H1 (cell line): ENCODE measurements at regions not wholly inside any gene's neighbourhood (a gene's known extent, or its start where the extent isn't known, plus 50 kb on each side); places are given as distances from the start of the nearest gene placed in this dataset.

Experiments used
- CTCF ChIA-PET: fragments of 300-600 bp; sonication (Branson Sonifier 250); formaldehyde crosslinking; loops from one replicate; lab custom pipeline; 2021; ENCODE audit not compliant: partially characterized antibody; lab: Charles Lee
- POLR2A ChIA-PET: fragments of 300-600 bp; sonication (Branson Sonifier 250); formaldehyde crosslinking; loops from one replicate; lab custom pipeline; 2021; ENCODE audit warnings: inconsistent platforms; ENCODE audit not compliant: partially characterized antibody; lab: Charles Lee
- DNase-seq, 2 experiments: peaks; one replicate each; pipeline versions ENCODE4 v3.0.0 to v3.0.0-alpha.2; 2010 to 2022; ENCODE audit warnings: low spot score in 2 of 2, low read depth in 1 of 2, mixed read lengths in 1 of 2
- FAIRE-seq: peaks from 2 replicates; lab custom pipeline; 2011; peaks lifted over from hg19 to GRCh38; lab: Jason Lieb, UNC
- H2AFZ ChIP-seq: 2 replicates; pipeline ENCODE4 v1.8.1; 2012; ENCODE audit warnings: low read length, inconsistent platforms
- H2AK5ac ChIP-seq: 2 replicates; pipeline ENCODE4 v1.6.1; 2013; ENCODE audit warnings: low read depth, low read length
- H2BK120ac ChIP-seq: replicated peaks from 2 replicates; pipeline ENCODE3; 2013; ENCODE audit warnings: low read depth, low read length, inconsistent platforms
- H2BK12ac ChIP-seq: 2 replicates; pipeline ENCODE4 v1.6.1; 2013; ENCODE audit warnings: low read depth, low read length
- H2BK15ac ChIP-seq: 2 replicates; pipeline ENCODE4 v1.6.1; 2013; ENCODE audit warnings: low read length
- H2BK20ac ChIP-seq: 2 replicates; pipeline ENCODE4 v1.6.1; 2013; ENCODE audit warnings: low read length
- H2BK5ac ChIP-seq: 2 replicates; pipeline ENCODE4 v1.6.1; 2013; ENCODE audit warnings: low read depth, low read length
- H3K14ac ChIP-seq: 2 replicates; pipeline ENCODE4 v1.6.1; 2013; ENCODE audit warnings: inconsistent platforms; ENCODE audit not compliant: insufficient read length
- H3K18ac ChIP-seq: 2 replicates; pipeline ENCODE4 v1.6.1; 2013; ENCODE audit warnings: low read length; ENCODE audit errors: extremely low read depth
- H3K23ac ChIP-seq: 2 replicates; pipeline ENCODE4 v1.6.1; 2013; ENCODE audit warnings: inconsistent platforms; ENCODE audit not compliant: insufficient read length
- H3K23me2 ChIP-seq: 2 replicates; pipeline ENCODE4 v1.6.1; 2013; ENCODE audit warnings: low read depth, low read length
- H3K27ac ChIP-seq: 2 replicates; pipeline ENCODE4 v1.6.1; 2011; ENCODE audit warnings: low read depth, low read length, inconsistent platforms
- H3K27me3 ChIP-seq, 4 experiments: replicated peaks in 1 of 4; 1 replicate in 1 of 4; 2 replicates in 3 of 4; pipeline versions ENCODE4 v1.6.1 to v1.8.1; 2011 to 2013; ENCODE audit warnings: low read length in 3 of 4, mild to moderate bottlenecking in 3 of 4, inconsistent platforms in 2 of 4, mixed read lengths in 2 of 4, moderate library complexity in 1 of 4; ENCODE audit not compliant: control insufficient read depth in 3 of 4, insufficient read depth in 3 of 4; ENCODE audit errors: extremely low read depth in 1 of 4
- H3K36me3 ChIP-seq, 4 experiments: 2 replicates each; pipeline versions ENCODE4 v1.6.1 to v1.8.1; 2011 to 2013; ENCODE audit warnings: mild to moderate bottlenecking in 4 of 4, low read length in 3 of 4, moderate library complexity in 2 of 4, control low read depth in 1 of 4, inconsistent platforms in 1 of 4; ENCODE audit not compliant: insufficient read depth in 4 of 4, control insufficient read depth in 2 of 4
- H3K4ac ChIP-seq: replicated peaks from 2 replicates; pipeline ENCODE3; 2013; ENCODE audit warnings: low read length, low read depth, mixed read lengths, inconsistent platforms; ENCODE audit not compliant: insufficient read length
- H3K4me1 ChIP-seq, 4 experiments: replicated peaks in 1 of 4; 1 replicate in 1 of 4; 2 replicates in 3 of 4; pipeline versions ENCODE4 v1.6.1 to v1.8.1; 2011 to 2013; ENCODE audit warnings: low read length in 3 of 4, inconsistent platforms in 2 of 4, mixed read lengths in 1 of 4; ENCODE audit not compliant: insufficient read depth in 4 of 4, control insufficient read depth in 3 of 4
- H3K4me2 ChIP-seq, 2 experiments: 2 replicates each; pipeline versions ENCODE4 v1.6.1 to v1.8.1; 2011 to 2013; ENCODE audit warnings: low read depth in 2 of 2, low read length in 2 of 2, control low read depth in 1 of 2, inconsistent platforms in 1 of 2, mild to moderate bottlenecking in 1 of 2; ENCODE audit not compliant: insufficient read depth in 1 of 2
- H3K4me3 ChIP-seq, 4 experiments: fragments of 200-600, 300-600 bp in 1 of 4; sonication (generic), shearing (Covaris generic), sonication (Bioruptor Twin) in 1 of 4; 2 replicates each; pipeline versions ENCODE4 v1.5.1 to v1.8.1; 2011 to 2016; ENCODE audit warnings: low read length in 4 of 4, low read depth in 3 of 4, control low read depth in 2 of 4, inconsistent platforms in 2 of 4, mild to moderate bottlenecking in 2 of 4, mixed read lengths in 1 of 4, moderate library complexity in 1 of 4; ENCODE audit not compliant: insufficient read depth in 2 of 4; ENCODE audit errors: extremely low read depth in 1 of 4
- H3K56ac ChIP-seq: replicated peaks from 2 replicates; pipeline ENCODE3; 2013; ENCODE audit warnings: low read depth, mild to moderate bottlenecking, mixed read lengths, low read length, inconsistent platforms; ENCODE audit not compliant: insufficient read length
- H3K79me1 ChIP-seq: 2 replicates; pipeline ENCODE4 v1.6.1; 2013; ENCODE audit warnings: low read depth, low read length, control low read depth
- H3K79me2 ChIP-seq, 2 experiments: 2 replicates each; pipeline versions ENCODE4 v1.6.1 to v1.8.1; 2012 to 2013; ENCODE audit warnings: low read length in 2 of 2, mild to moderate bottlenecking in 2 of 2, inconsistent platforms in 1 of 2; ENCODE audit not compliant: insufficient read depth in 2 of 2, control insufficient read depth in 1 of 2
- H3K9ac ChIP-seq, 4 experiments: replicated peaks in 1 of 4; 1 replicate in 1 of 4; 2 replicates in 3 of 4; pipeline versions ENCODE4 v1.6.1 to v1.8.1; 2011 to 2013; ENCODE audit warnings: low read depth in 3 of 4, low read length in 3 of 4, control low read depth in 2 of 4, mild to moderate bottlenecking in 2 of 4, moderate library complexity in 2 of 4, inconsistent platforms in 1 of 4; ENCODE audit errors: extremely low read depth in 1 of 4
- H3K9me3 ChIP-seq, 2 experiments: 2 replicates each; pipeline versions ENCODE4 v1.6.1 to v1.8.1; 2012 to 2013; ENCODE audit warnings: mild to moderate bottlenecking in 2 of 2, moderate library complexity in 2 of 2, control low read depth in 1 of 2, inconsistent platforms in 1 of 2, low read depth in 1 of 2, low read length in 1 of 2, mixed read lengths in 1 of 2; ENCODE audit not compliant: insufficient read depth in 2 of 2
- H4K20me1 ChIP-seq, 2 experiments: replicated peaks in 1 of 2; 2 replicates each; pipeline versions ENCODE3 to v1.8.1; 2011 to 2013; ENCODE audit warnings: inconsistent platforms in 2 of 2, low read length in 2 of 2, mild to moderate bottlenecking in 1 of 2; ENCODE audit not compliant: insufficient read depth in 2 of 2, control insufficient read depth in 1 of 2
- H4K5ac ChIP-seq: 2 replicates; pipeline ENCODE4 v1.6.1; 2013; ENCODE audit warnings: low read length, low read depth, mixed read lengths, inconsistent platforms; ENCODE audit not compliant: insufficient read length
- H4K8ac ChIP-seq: 2 replicates; pipeline ENCODE4 v1.8.0; 2013; ENCODE audit warnings: mild to moderate bottlenecking, moderate library complexity, low read length, inconsistent platforms; ENCODE audit not compliant: insufficient read depth; ENCODE audit errors: extremely low read depth
- H4K91ac ChIP-seq: replicated peaks from 2 replicates; pipeline ENCODE3; 2013; ENCODE audit warnings: low read length, mixed read lengths, inconsistent platforms; ENCODE audit not compliant: insufficient read length
- CREB1 ChIP-seq: IDR thresholded peaks from 2 replicates; pipeline ENCODE4 v1.6.1; 2012; ENCODE audit warnings: inconsistent platforms
- EGR1 ChIP-seq: IDR thresholded peaks from 2 replicates; pipeline ENCODE4 v1.6.1; 2011; ENCODE audit warnings: low read depth, low read length, borderline replicate concordance
- EP300 ChIP-seq, 2 experiments: IDR thresholded peaks; 1 replicate in 1 of 2; 2 replicates in 1 of 2; pipeline ENCODE4 v1.6.1; 2011 to 2012; ENCODE audit warnings: low read depth in 2 of 2, low read length in 2 of 2, mild to moderate bottlenecking in 2 of 2, borderline replicate concordance in 1 of 2, inconsistent platforms in 1 of 2, moderate library complexity in 1 of 2
- EZH2 ChIP-seq: fragments of 200-600 bp; sonication (generic); IDR thresholded peaks from 2 replicates; pipeline ENCODE4 v1.7.1; 2012; ENCODE audit warnings: low read depth, mild to moderate bottlenecking, moderate library complexity, low read length, inconsistent platforms; ENCODE audit not compliant: severe bottlenecking
- GTF2F1 ChIP-seq: IDR thresholded peaks from 2 replicates; pipeline ENCODE4 v1.6.1; 2012; ENCODE audit warnings: low read depth, low read length, improper control_type of control experiment, borderline replicate concordance
- KDM1A ChIP-seq: fragments of 200-600, 300-600 bp; sonication (generic); IDR thresholded peaks from 2 replicates; pipeline ENCODE4 v1.7.1; 2016; ENCODE audit warnings: mild to moderate bottlenecking, low read length, borderline replicate concordance
- KDM4A ChIP-seq: IDR thresholded peaks from one replicate; pipeline ENCODE4 v1.7.1; 2012; ENCODE audit warnings: low read depth, mild to moderate bottlenecking, moderate library complexity, low read length, inconsistent platforms; ENCODE audit not compliant: severe bottlenecking
- POU5F1 ChIP-seq: IDR thresholded peaks from 2 replicates; pipeline ENCODE4 v1.6.1; 2011; ENCODE audit warnings: low read depth, mild to moderate bottlenecking, low read length, moderate library complexity
- RBBP5 ChIP-seq: IDR thresholded peaks from 2 replicates; pipeline ENCODE4 v1.7.1; 2012; ENCODE audit warnings: low read depth, mild to moderate bottlenecking, inconsistent platforms, low read length, moderate library complexity, borderline replicate concordance
- SIRT6 ChIP-seq: IDR thresholded peaks from one replicate; pipeline ENCODE4 v1.7.1; 2012; ENCODE audit warnings: low read length, inconsistent platforms
- SRF ChIP-seq: IDR thresholded peaks from 2 replicates; pipeline ENCODE4 v1.6.1; 2011; ENCODE audit warnings: mild to moderate bottlenecking, low read depth, low read length, moderate library complexity
- WGBS, 2 experiments: shearing (Covaris generic) in 1 of 2; methylation state at CpG; one replicate each; pipeline versions ENCODE4 v1.1.6 to v1.1.7; 2013 to 2015; ENCODE audit warnings: low lambda C conversion rate in 2 of 2, mixed read lengths in 2 of 2, inconsistent platforms in 1 of 2, low coverage in 1 of 2, missing lambda C conversion rate in 1 of 2; ENCODE audit not compliant: insufficient replicate concordance in 2 of 2, insufficient coverage in 1 of 2, insufficient read length in 1 of 2; ENCODE audit errors: extremely low coverage in 1 of 2, missing lambda C conversion rate in 1 of 2; 5-methylcytosine and 5-hydroxymethylcytosine counted together

DNA sequence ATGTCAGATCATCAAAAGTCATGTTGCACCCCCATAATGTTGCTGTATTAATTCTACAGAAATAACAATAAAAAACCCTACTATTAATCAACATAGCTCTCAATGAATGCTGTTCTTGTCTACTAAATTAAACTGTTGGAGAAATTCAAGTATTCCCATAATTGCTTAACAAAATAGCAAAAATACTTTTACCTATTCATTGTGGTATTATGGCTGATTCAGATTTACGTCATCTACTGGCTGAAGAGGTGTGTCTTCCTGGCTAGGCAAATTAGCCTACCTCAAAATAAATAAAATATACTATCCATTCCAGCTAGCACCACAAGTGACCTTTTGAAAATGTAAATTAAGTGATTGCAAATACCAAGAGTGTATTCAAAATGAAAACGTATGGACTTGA lies 249.4 kb downstream of the MEIS1 start:
- H3K9ac ChIP-seq, result no peak overlapping the region
- no peak overlapping the region for H3K4ac ChIP-seq
- no peak overlapping the region for H2AK5ac ChIP-seq
- H2BK15ac ChIP-seq, result no peak overlapping the region
- ChIA-PET POLR2A (no interaction called here), CTCF (interaction anchor here (0.6 kb wide), 1 partner anchor 11 kb away, joined by 3 read pairs; no protein-coding TSS in a partner anchor)
- no peak overlapping the region for H2BK20ac ChIP-seq
- no peaks in the 10 kb centered on the region for H3K23me2 ChIP-seq
- no peak overlapping the region for H2BK120ac ChIP-seq
- no peak overlapping the region for H3K23ac ChIP-seq
- H3K4me3 ChIP-seq, result no peak overlapping the region
- 78% methylated on average over 2 of the region's 2 CpGs; no CpG with 5 or more reads in 1 of the 2 experiments for WGBS, 2 experiments
- H3K79me2 ChIP-seq, result no peaks in the 10 kb centered on the region
- H4K8ac ChIP-seq, result no peak overlapping the region
- H3K18ac ChIP-seq, result no peak overlapping the region
- no peak overlapping the region for H3K27ac ChIP-seq
- no peak overlapping the region for H3K56ac ChIP-seq
- H3K9me3 ChIP-seq, result no peaks in the 10 kb centered on the region
- H3K36me3 ChIP-seq, result no peaks in the 10 kb centered on the region
- H3K4me2 ChIP-seq, result no peak overlapping the region
- no peak overlapping the region for H2BK12ac ChIP-seq
- DNase-seq (no peak), FAIRE-seq (no peak)
- H4K5ac ChIP-seq, result no peak overlapping the region
- H2AFZ ChIP-seq, result no peak overlapping the region
- no peak overlapping the region for H2BK5ac ChIP-seq
- peaks cover 1 to 30% (median 14%) of the 10 kb centered on the region in 4 experiments; a peak in 5 of 7 replicates for H3K4me1 ChIP-seq
- no peak overlapping the region for H3K14ac ChIP-seq
- H4K91ac ChIP-seq, result no peak overlapping the region
- no peaks in the 10 kb centered on the region for H3K27me3 ChIP-seq
- H3K79me1 ChIP-seq, result no peaks in the 10 kb centered on the region
- H4K20me1 ChIP-seq, result no peaks in the 10 kb centered on the region
- TF ChIP-seq EP300 (IDR thresholded peaks at IDR 0.05; ENCODE audit: borderline replicate concordance in 1 of 2, low read depth in 2 of 2, low read length in 2 of 2), result no peak
- no peak for TF ChIP-seq POU5F1
- TF ChIP-seq EZH2, result no peak
- no peak for TF ChIP-seq KDM1A
- TF ChIP-seq SIRT6, result no peak
- TF ChIP-seq EGR1, result no peak
- no peak for TF ChIP-seq SRF
- TF ChIP-seq GTF2F1, result no peak
- no peak for TF ChIP-seq CREB1
- no peak for TF ChIP-seq RBBP5
- no peak for TF ChIP-seq KDM4A
